ENCODE measurements at regions not wholly inside any gene's neighbourhood (a gene's known extent, or its start where the extent isn't known, plus 50 kb on each side); places are given as distances from the start of the nearest gene placed in this dataset.

DNA sequence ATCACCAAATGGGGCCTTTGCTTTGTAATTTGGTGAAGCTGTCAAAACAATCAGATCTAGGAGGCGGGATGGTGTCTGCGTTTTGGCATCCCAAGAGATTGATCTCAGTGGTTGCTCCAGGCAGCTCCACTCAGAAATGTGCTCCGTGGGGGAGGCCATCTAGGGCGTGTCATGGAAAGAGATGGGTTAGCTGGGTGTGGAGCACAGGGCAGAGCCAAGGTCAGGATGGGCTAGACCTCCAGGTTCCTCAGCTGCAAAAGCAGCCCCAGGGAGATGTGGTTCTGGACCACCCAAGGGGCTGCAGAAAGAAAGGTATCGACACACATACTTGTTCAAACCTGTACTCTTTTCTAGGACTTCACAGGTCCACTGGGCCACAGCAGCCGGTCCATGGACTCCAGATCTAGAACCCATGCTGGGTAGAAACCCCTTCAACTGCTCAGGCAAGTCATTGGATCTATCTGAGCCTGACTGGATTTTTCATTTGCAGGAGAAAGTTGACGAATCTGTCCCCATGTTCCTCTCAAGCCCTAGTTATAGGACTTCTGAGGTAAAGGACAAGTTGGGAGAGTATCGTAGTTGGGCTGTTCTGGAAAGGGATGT is 270.2 kb upstream of the RPL38 start:
- DNase-seq (ENCODE audit: low spot score) (no peak), ATAC-seq (no peak), FAIRE-seq (no peak)
- Histone ChIP-seq H3K79me2 (ENCODE audit: insufficient read depth, low read length) (no peaks in the 10 kb centered on the region), H3K27ac (ENCODE audit: extremely low read length, insufficient read depth, low read length) (no peak overlapping the region), H3K4me1 (ENCODE audit: insufficient read depth, low read length) (peaks cover 10% of the 10 kb centered on the region), H3K9me3 (ENCODE audit: low read length) (no peaks in the 10 kb centered on the region), H3K9ac (ENCODE audit: insufficient read depth, low read depth, low read length) (no peak overlapping the region), H3K27me3 (ENCODE audit: control insufficient read depth in 1 of 2, insufficient read depth in 2 of 2, low read length in 2 of 2) (peaks cover 0 to 38% of the 10 kb centered on the region in 2 experiments; a peak in 3 of 5 replicates), H3K4me2 (ENCODE audit: low read depth, low read length) (no peak overlapping the region), H2AFZ (ENCODE audit: low read length) (no peak overlapping the region), H3K4me3 (replicated peaks in 1 of 3; ENCODE audit: insufficient read depth in 1 of 3, low read depth in 2 of 3, low read length in 3 of 3) (no peak overlapping the region), H3K36me3 (replicated peaks in 1 of 2; ENCODE audit: control insufficient read depth in 1 of 2, insufficient read depth in 2 of 2, low read length in 2 of 2) (no peaks in the 10 kb centered on the region), H4K20me1 (ENCODE audit: insufficient read depth, low read length) (no peaks in the 10 kb centered on the region)
- no TSS peak for BruUV-seq (replicated peaks)
- in situ Hi-C loops (cut with HindIII; ENCODE audit: extremely low pct_ligation_motif_present, low pct_unique_long_range_greater_than_20kb) (no loop called here), intact Hi-C loops (cut with micrococcal nuclease; ENCODE audit: unreplicated experiment) (no loop called here)
- WGBS (ENCODE audit: low lambda C conversion rate), result 7% methylated on average over 8 of the region's 8 CpGs
- POLR2A ChIA-PET, result no interaction called here
- CTCF ChIA-PET (ENCODE audit: low intra/inter-chr PET ratio, low total read pairs), result no interaction called here
- TF ChIP-seq ATF5 (CRISPR knock-in tag; IDR thresholded peaks at IDR 0.05; ENCODE audit: low read depth) (no peak), PAX8 (CRISPR knock-in tag; IDR thresholded peaks at IDR 0.05; ENCODE audit: borderline replicate concordance) (no peak), ELF4 (CRISPR knock-in tag; IDR thresholded peaks at IDR 0.05; ENCODE audit: borderline replicate concordance) (no peak), SMAD3 (CRISPR knock-in tag; IDR thresholded peaks at IDR 0.05) (no peak), POGZ (CRISPR knock-in tag; IDR thresholded peaks at IDR 0.05) (no peak), ZBTB20 (CRISPR knock-in tag; IDR thresholded peaks at IDR 0.05; ENCODE audit: borderline replicate concordance, low read depth) (no peak), ZNF101 (CRISPR knock-in tag; IDR thresholded peaks at IDR 0.05; ENCODE audit: borderline replicate concordance, low read depth) (no peak), THAP8 (CRISPR knock-in tag; IDR thresholded peaks at IDR 0.05; ENCODE audit: borderline replicate concordance) (no peak), NFATC3 (CRISPR knock-in tag; IDR thresholded peaks at IDR 0.05) (no peak), ZNF160 (CRISPR knock-in tag; IDR thresholded peaks at IDR 0.05) (no peak), MIER2 (CRISPR knock-in tag; IDR thresholded peaks at IDR 0.05) (no peak), TRAFD1 (CRISPR knock-in tag; IDR thresholded peaks at IDR 0.05; ENCODE audit: borderline replicate concordance) (no peak), EEA1 (CRISPR knock-in tag; IDR thresholded peaks at IDR 0.05; ENCODE audit: borderline replicate concordance) (no peak), ESRRA (CRISPR knock-in tag; IDR thresholded peaks at IDR 0.05; ENCODE audit: low read depth) (no peak), ZFP62 (CRISPR knock-in tag; IDR thresholded peaks at IDR 0.05) (no peak)

Measured in HepG2 (cell line).